ENCODE measurements at regions not wholly inside any gene's neighbourhood (a gene's known extent, or its start where the extent isn't known, plus 50 kb on each side); places are given as distances from the start of the nearest gene placed in this dataset.

GRCh38 chr4:111214371-111214770 lies 591.5 kb upstream of the PITX2 start:
- no peaks in the 10 kb centered on the region for H3K79me2 ChIP-seq (ENCODE audit: control insufficient read depth, insufficient read depth, low read length)
- RAD21 ChIA-PET (ENCODE audit: unreplicated experiment) = no interaction called here
- no peak overlapping the region for H2AFZ ChIP-seq (ENCODE audit: control insufficient read depth, low read depth, low read length)
- H3K27ac ChIP-seq (ENCODE audit: control insufficient read depth, insufficient read depth) = no peak overlapping the region
- BruUV-seq (replicated peaks) = no TSS peak
- H3K4me3 ChIP-seq = no peak overlapping the region
- no peaks in the 10 kb centered on the region for H4K20me1 ChIP-seq (ENCODE audit: control insufficient read depth, insufficient read depth)
- H3K36me3 ChIP-seq (ENCODE audit: control insufficient read depth in 2 of 2, insufficient read depth in 2 of 2, low read length in 1 of 2) = no peaks in the 10 kb centered on the region
- H3K9ac ChIP-seq (ENCODE audit: control insufficient read depth, insufficient read depth, low read length) = no peak overlapping the region
- CTCF ChIA-PET = no interaction called here
- no peak for FAIRE-seq
- POLR2A ChIA-PET = no interaction called here
- H3K4me2 ChIP-seq (ENCODE audit: control insufficient read depth, insufficient read depth) = no peak overlapping the region
- 24% methylated on average over 1 of the region's 1 CpG for WGBS (ENCODE audit: insufficient coverage, insufficient replicate concordance, low lambda C conversion rate, missing lambda C conversion rate)
- no peaks in the 10 kb centered on the region for H3K4me1 ChIP-seq (ENCODE audit: control insufficient read depth, insufficient read depth, low read length)
- H3K9me3 ChIP-seq (replicated peaks; ENCODE audit: control insufficient read depth, insufficient read depth, low read length) = no peaks in the 10 kb centered on the region
- intact Hi-C loops (cut with micrococcal nuclease; ENCODE audit: unreplicated experiment) = no loop called here
- no peaks in the 10 kb centered on the region for H3K27me3 ChIP-seq (replicated peaks in 1 of 2; ENCODE audit: control insufficient read depth in 2 of 2, insufficient read depth in 2 of 2, low read length in 1 of 2)
- DNase-seq (ENCODE audit: low read depth, low spot score) = no peak
- SMC1A ChIA-PET (ENCODE audit: uncharacterized antibody, unreplicated experiment) = no interaction called here
- ATAC-seq = no peak
- in situ Hi-C loops (cut with MboI) = no loop called here
- TF ChIP-seq TARDBP (IDR thresholded peaks at IDR 0.05; ENCODE audit: borderline replicate concordance) (no peak), CBX5 (IDR thresholded peaks at IDR 0.05; ENCODE audit: low read depth) (no peak), KLF5 (IDR thresholded peaks at IDR 0.05; ENCODE audit: partially characterized antibody) (no peak), SKIL (IDR thresholded peaks at IDR 0.05; ENCODE audit: low read depth, poor library complexity, severe bottlenecking) (no peak), SMARCA5 (IDR thresholded peaks at IDR 0.05) (no peak), NKRF (conservative IDR thresholded peaks at IDR 0.05) (no peak), CBFB (IDR thresholded peaks at IDR 0.05; ENCODE audit: low read depth) (no peak), ZBTB40 (IDR thresholded peaks at IDR 0.05; ENCODE audit: borderline replicate concordance) (no peak), SMAD5 (IDR thresholded peaks at IDR 0.05; ENCODE audit: low read depth) (no peak), CHD1 (IDR thresholded peaks at IDR 0.05; ENCODE audit: low read depth, low read length) (no peak), PKNOX1 (IDR thresholded peaks at IDR 0.05) (no peak), STAT1 (conservative IDR thresholded peaks at IDR 0.05) (no peak), NFIC (IDR thresholded peaks at IDR 0.05; ENCODE audit: low read depth, low read length) (no peak), MTA2 (IDR thresholded peaks at IDR 0.05; ENCODE audit: low read depth) (no peak), CHD2 (IDR thresholded peaks at IDR 0.05; ENCODE audit: borderline replicate concordance, low read depth, low read length) (no peak)
